NCI-H1436 (cell line): ENCODE measurements at regions not wholly inside any gene's neighbourhood (a gene's known extent, or its start where the extent isn't known, plus 50 kb on each side); places are given as distances from the start of the nearest gene placed in this dataset.
"Not testable (repeated sequence)": the region's sequence is repeated elsewhere in the genome, so short reads cannot be mapped to it uniquely, and the experiment has no call there.

Experiments
- DNase-seq: peaks from one replicate; lab custom pipeline; 2025; lab: John Stamatoyannopoulos, UW

DNA sequence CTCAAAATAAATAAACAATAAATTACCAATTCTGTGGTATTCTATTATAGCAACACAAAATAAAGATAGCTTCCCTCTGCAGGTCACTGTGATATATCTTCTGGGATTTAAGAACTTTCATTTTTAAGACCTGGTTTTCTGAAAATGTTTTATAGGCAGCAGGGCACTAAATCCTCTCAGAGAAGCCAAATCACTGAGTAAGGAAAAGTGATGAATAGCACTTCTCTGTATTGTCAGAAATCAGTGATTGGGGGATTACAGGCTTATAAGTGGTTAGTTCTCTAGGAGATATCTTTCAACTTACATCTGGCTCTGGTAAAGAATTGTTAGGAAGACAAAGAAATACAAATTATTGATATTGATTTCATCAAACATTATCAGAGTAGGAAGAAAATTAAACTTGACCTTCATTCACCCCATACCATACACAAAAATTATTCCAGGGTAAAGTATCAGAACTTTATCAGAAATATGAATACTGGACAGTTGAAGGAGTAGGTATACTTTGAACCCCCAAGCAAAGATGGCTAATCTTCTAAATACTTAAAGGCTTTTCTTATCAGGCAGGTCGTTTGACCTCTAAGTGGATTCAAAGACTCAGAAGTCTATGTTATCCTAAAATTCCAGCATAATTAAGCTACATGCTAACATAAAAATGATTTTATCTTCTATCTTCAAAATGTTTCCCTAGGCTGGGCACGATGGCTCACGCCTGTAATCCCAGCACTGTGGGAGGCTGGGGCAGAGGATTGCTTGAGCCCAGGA lies 81.6 kb upstream of the USP9X start:
- no peak for DNase-seq

DNA sequence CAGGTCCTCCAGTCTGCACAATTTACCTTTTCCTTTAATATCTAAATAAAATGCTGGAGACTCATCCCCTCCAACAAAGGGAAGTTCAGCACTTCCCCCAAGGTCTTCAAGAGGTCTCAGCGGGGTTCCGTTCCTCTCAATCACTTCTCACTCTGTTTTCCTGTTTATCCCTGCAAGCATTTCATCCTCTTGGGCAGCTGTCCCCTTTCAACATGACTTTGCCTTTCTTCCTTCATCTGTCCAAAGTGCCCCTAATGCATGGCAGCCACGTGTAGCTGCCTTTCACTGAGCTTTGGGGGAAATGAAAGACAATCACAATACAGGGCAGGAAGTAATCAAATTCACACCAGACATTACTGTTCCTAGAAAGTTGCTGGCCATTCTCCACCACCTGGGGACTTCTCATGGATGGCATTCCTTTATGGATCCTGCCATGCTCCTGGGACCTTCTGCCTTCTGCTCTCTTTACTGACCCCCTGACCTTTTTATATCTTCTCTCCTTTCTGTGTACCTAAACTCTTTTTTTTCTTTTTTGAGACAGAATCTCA lies 79.7 kb upstream of the USP9X start:
- no peak for DNase-seq

DNA sequence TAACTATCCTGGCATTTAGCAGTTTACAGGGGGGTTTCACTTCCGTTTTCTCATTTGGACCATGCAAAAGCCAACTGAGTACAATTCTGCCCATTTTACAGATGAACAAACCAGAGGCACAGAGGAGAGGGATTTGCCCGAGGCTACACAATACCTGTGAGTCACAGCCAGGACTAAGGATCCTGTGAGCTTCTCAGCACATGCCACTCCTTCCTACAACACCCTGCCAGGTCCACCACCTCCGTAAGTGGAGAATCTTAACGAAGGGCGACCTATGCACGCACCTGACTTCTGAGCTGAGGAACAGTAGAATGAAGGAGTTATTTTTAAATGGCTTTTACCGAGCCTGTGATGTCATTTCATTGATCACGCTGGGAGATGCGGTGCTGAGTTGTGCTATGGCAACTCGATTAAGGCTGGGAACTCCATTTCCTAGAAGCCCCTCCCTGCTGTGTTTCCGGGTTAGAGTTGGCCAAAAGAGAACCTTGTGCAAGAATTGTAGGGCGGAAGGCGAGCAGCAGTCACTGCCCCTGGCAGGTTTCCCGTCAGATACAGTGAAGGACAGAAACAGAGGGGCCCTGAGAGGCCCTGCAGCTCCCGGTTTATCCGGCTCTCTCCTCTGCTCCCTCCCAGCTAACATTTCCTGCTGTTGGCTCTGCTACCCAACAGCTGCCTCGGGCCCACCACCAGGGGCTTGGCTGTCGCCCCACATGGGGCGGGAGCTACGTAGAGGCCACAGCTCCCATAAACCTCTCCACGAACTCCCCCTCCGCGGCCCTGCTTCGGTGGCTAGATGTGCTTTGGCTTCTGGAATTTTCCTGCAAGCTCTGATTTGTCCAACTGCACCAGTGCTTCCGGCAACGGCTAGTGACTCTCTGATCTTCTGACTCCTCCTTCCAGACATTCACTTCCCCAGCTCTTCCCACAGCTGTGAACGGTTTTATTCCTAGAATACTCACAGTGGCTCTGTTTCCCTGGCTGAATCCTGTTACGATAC lies 75.1 kb upstream of the USP9X start:
- no peak for DNase-seq

DNA sequence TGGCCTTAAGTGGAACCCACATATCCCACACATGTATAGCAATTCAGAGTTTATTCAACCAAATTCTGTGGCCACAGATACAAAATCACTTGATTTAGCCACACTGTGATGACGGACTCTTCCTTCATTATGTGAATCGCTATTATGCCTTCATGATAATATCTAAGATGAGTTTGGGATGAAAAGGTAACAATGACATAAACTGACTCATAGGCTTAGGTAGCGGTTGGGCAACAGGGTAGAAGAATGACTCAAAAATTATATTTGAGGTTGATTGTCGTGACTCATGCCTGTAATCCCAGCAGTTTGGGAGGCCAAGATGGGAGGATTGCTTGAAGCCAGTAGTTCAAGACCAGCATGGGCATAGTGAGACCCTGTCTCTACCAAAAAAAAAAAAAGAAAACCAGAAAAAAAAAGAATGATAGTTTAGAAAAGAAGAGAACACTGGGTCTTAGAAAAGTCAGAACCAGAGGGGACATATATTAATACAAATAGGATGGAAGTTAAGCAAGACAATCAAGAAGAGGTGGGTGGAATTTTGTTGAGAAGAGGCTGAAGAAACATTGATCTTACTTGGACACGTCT lies 70.4 kb upstream of the USP9X start:
- DNase-seq = no peak

DNA sequence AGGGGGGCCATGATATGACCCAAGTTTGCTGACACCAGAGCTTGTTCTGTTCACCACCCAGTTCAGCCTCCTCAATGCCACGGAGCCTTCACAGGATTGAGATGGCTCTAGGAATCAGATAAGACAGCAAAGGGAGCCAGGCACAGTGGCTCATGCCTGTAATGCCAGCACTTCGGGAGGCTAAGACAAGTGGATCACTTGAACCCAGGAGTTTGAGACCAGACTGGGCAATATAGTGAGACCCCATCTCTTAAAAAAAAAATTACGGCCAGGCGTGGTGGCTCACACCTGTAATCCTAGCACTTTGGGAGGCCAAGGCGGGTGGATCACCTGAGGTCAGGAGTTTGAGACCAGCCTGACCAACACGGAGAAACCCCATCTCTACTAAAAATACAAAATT lies 67.5 kb upstream of the USP9X start:
- not testable (repeated sequence) for DNase-seq

DNA sequence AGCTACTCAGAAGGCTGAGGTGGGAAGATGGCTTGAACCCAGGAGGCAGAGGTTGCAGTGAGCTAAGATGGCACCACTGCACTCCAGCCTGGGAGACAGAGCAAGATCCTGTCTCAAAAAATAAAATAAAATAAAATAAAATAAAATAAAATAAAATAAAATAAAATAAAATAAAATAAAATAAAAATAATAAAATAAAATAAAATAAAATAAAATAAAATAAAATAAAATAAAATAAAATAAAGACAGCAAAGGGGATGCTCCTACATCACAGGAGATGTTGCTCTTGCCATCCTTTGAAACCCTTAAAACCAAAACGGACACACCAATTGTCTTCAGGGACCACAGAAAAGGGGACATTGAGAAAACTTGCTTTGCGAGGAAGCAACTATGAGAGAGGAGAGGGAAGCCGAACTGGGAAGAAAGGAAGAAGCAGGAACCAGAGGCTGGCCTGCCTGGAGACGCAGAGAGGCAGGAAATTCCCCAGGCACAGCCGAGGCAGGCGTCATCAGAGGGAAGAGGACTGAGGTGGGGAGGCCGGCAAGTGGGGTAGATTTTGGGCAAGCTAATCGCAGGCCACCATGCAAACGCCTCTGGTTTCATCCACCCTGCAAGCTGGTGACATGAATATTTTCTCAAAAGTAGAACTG lies 66.7 kb upstream of the USP9X start:
- DNase-seq = not testable (repeated sequence)

DNA sequence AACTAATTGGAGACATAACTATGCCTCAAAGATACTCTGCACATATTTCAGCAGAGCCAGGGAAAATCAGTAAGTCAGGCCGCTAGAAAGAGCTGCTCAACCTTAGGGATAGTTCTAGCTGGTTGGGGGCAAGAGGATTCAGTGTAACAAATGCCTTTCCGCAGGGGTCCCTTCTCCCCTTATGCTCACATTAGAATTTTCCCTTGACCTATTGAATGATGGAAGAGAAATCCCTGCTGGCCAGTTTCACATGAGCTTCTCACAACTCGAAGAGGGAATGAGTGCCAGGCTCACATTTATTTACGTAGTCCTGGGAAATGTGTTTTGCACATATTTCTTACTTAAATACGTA lies 66.2 kb upstream of the USP9X start:
- DNase-seq = no peak

DNA sequence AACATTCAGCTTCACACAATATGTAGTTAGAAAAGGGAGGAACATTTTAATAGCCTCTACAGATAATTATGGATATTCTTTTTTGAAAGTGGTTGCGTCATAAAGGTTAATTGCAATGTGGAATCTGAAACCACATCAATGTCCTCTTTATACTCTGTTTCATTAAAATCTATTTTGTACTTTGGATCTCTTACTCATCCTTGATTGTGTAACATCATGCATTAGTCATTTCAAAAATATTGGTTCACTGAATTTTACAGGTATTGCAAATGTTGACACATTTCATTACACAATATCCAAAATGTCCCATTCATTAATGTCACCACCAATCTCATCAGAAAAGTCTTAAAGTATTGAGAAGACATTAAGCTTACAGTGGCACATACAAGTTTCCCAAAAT lies 62.7 kb upstream of the USP9X start:
- DNase-seq = no peak

DNA sequence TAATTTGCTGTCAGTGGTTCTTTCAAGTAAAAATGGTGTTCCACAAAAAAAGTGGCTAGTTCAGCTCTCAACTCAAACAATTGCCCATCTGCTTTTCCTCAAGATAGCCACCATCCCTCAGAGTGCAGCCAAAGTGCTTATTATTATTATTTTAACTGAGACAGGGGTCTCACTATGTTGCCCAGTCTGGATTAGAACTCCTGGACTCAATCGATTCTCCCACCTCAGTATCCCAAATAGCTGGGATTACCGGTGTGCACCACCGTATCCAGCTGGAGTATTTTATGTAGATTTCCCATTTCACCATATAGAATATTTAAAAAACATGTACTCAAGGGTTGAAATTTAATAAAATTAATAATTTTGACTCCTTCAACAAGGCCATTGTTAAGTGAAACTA lies 62.1 kb upstream of the USP9X start:
- DNase-seq = no peak

DNA sequence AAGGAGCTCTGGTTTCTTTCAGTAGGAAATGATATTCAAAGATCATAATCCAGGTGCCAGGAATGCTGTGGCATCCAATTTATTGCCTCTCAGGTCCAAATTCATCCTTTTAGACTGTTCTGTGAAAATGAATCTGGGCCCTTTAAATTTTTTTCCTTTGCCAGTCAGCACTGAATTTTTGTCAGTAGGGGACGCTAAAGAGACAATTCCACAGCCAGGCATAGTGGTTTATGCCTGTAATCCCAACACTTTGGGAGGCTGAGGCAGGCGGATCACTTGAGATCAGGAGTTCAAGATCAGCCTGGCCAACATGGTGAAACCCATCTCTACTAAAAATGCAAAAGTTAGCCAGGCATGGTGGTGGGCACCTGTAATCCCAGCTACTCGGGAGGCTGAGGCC lies 60.9 kb upstream of the USP9X start:
- DNase-seq = not testable (repeated sequence)

DNA sequence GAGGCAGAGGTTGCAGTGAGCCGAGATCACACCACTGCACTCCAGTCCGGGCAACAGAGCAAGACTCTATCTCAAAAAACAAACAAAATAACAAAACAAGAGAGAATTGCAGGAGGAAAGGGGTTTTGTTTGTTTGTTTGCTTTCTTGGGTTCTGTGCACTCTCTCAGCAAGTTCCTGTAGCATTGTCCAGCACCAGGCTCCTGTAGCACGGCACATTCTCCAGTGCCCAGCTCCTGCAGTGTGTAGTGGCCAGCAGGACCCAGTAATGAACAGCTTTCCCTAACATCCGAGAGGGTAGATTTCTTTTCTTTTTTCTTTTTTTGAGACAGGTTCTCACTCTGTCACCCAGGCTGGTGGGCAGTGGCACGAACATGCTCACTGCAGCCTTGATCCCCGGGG lies 60.5 kb upstream of the USP9X start:
- DNase-seq = no peak

DNA sequence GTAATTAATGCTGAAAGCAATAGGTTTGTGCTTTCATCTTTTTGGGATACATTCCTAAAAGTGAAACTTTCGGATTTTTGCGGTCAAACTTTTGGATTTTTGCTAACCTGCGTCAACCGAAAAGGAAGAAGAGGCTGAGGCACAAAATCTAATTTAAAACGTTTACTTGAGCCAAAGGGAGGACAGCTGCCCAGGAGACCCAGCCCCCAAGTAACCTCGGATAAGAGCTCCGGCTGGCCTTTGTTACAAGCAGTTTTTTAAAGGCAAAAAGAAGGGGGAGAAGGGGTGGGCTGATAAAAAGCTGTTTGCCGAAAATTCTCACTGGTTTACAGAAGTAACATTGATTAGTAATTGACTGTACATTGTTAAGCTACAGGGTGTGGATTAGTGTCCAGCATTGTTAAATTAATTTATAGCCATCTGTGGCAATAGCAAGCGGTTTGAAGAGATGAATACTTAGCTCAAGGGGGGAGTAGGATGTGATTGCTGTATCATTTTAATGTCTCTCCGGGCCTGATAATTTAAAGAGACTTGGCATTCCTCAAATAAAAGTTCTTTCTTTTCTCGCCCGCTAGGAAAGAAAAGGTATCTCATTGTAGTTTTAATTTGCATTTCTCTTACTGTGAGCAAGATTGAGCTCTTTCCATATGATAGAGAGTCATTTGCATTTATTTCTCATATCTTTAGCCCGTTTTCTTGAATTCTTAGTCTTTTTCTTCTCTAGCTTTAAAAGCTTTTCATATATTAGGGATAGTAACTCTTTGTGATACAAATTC lies 59.1 kb upstream of the USP9X start:
- DNase-seq = no peak

DNA sequence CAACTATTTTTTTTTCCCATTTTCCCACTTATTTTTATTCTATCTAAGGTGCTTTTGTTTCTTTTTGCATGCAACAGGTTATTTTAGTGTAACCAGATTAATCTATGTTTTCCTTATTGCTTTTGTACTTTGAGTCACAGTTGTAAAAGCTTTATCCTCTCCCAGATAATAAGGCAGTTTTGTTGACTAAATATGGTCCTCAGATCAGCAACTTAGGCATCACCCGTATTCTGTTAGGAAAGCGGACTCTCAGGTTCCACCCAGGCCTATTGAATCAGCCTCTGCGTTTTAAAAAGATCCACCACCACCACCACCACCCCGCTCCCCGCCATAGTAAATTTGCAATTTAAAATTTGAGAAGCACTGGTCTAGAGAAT lies 58.6 kb upstream of the USP9X start:
- no peak for DNase-seq

DNA sequence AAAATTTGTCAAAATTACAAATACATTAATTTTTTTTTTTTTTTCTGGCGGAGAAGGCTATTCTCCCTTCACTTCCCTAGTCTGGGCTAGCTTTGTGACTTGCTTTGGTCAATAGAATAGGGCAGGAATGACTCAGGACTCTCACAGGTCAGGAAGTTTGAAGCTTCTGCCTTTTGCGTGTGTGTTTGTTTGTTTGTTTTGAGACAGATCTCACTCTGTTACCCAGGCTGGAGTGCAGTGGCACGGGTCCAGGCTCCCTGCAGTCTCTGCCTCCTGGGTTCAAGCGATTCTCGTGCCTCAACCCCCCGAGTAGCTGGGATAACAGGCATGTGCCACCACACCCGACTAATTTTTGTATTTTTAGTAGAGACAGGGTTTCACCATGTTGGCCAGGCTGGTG lies 55.9 kb upstream of the USP9X start:
- DNase-seq = no peak

DNA sequence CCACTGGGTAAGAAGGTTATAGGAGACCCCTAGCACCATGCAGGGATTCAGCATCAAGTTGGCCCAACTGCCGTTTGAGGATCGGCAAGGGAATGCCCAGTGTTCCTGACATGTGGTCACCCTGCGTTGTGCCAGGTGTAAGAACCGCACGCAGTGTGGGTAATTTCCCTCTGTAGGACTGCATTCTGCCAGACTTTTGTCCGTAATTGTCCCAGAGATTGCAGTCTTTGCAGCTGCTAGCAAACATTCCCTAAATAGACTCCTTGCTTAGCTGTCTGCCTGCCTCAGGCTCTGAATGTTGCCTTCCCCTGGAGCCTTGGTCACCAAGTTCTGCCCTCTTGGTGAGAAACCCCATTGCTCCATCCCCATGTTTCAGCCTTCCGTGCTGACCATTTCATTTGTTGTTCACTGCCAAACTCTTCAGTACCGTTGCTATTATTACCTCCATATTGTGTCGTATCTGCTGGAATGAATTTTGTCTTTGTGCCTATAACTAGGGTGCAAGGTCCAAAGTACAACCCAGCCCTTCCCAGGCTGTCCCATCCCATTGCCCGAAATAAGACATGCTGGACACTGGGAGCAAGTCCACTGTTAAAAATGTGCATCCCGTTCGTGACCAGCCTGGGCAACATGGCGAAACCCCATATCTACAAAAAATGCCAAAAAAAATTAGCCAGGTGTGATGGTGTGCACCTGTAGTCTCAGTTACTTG lies 53.8 kb upstream of the USP9X start:
- no peak for DNase-seq

DNA sequence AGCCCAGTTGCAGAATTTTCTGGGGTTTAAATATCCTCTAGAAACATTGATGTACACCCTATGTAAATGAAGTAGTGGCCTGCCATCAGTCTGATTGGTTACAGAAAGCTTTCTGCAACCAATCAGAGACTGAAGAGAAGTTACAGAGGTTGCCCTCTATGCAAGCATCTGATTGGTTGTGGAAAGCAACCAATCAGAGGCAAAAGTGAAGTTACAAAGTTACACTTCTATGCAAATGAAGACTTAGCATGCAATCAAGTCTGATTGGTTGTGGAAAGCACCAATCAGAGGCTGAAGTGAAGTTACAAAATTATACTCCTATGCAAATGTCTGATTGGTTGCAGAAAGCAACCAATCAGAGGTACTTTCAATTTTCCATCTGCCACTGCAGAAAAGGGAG lies 51.9 kb upstream of the USP9X start:
- DNase-seq = no peak

DNA sequence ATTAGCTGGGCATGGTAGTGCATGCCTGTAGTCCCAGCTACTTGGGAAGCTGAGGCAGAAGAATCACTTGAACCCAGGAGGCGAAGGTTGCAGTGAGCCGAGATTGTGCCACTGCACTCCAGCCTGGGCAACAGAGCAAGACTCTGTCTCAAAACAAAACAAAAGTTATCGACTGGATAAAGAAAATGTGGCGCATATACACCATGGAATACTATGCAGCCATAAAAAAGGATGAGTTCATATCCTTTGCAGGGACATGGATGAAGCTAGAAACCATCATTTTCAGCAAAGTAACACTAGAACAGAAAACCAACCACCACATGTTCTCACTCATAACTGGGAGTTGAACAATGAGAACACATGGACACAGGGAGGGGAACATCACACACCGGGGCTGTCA lies 50.3 kb upstream of the USP9X start:
- not testable (repeated sequence) for DNase-seq
